ENCODE measurements at regions not wholly inside any gene's neighbourhood (a gene's known extent, or its start where the extent isn't known, plus 50 kb on each side); places are given as distances from the start of the nearest gene placed in this dataset.

DNA sequence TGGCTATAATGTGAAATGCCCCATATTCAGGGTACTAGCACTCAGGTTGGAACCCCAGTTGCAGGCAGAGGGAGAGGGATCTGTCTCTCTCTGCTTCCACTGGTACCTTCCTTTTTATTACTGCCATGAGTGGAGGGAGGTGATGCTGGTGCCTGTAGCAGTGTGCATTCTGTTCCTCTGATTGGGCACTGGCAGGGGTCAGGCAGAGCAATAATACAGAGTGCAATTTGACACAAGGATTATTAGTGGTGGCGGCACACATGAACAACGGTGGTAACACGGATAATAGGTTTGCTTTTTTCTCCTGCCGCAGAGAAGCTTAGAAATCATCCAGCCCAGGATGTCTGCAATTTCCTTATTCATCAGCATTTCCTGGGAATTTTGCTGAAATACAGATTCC, 525.7 kb downstream of the SLC4A3 start:
- no peak for DNase-seq (ENCODE audit: low spot score)
- FAIRE-seq: no peak
- TF ChIP-seq, protein P1, sequence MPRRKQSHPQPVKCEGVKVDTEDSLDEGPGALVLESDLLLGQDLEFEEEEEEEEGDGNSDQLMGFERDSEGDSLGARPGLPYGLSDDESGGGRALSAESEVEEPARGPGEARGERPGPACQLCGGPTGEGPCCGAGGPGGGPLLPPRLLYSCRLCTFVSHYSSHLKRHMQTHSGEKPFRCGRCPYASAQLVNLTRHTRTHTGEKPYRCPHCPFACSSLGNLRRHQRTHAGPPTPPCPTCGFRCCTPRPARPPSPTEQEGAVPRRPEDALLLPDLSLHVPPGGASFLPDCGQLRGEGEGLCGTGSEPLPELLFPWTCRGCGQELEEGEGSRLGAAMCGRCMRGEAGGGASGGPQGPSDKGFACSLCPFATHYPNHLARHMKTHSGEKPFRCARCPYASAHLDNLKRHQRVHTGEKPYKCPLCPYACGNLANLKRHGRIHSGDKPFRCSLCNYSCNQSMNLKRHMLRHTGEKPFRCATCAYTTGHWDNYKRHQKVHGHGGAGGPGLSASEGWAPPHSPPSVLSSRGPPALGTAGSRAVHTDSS (CRISPR knock-in tag; conservative IDR thresholded peaks at IDR 0.05): no peak
- TF ChIP-seq RXRB (CRISPR knock-in tag; IDR thresholded peaks at IDR 0.05; ENCODE audit: borderline replicate concordance): no peak
- TF ChIP-seq ZNF652 (CRISPR knock-in tag; IDR thresholded peaks at IDR 0.05; ENCODE audit: borderline replicate concordance, low read depth): no peak
- no peak for TF ChIP-seq ZKSCAN8 (CRISPR knock-in tag; IDR thresholded peaks at IDR 0.05; ENCODE audit: borderline replicate concordance)
- Histone ChIP-seq H3K4me1 (ENCODE audit: insufficient read depth, low read length) (no peaks in the 10 kb centered on the region), H3K4me2 (ENCODE audit: low read depth, low read length) (no peak overlapping the region), H3K79me2 (ENCODE audit: insufficient read depth, low read length) (no peaks in the 10 kb centered on the region), H3K36me3 (replicated peaks in 1 of 2; ENCODE audit: control insufficient read depth in 1 of 2, insufficient read depth in 2 of 2, low read length in 2 of 2) (no peaks in the 10 kb centered on the region), H3K9ac (ENCODE audit: insufficient read depth, low read depth, low read length) (no peak overlapping the region), H2AFZ (ENCODE audit: low read length) (no peak overlapping the region), H4K20me1 (ENCODE audit: insufficient read depth, low read length) (no peaks in the 10 kb centered on the region), H3K27me3 (ENCODE audit: control insufficient read depth in 1 of 2, insufficient read depth in 2 of 2, low read length in 2 of 2) (no peaks in the 10 kb centered on the region), H3K4me3 (replicated peaks in 1 of 3; ENCODE audit: insufficient read depth in 1 of 3, low read depth in 2 of 3, low read length in 3 of 3) (no peak overlapping the region), H3K9me3 (ENCODE audit: low read length) (no peaks in the 10 kb centered on the region), H3K27ac (ENCODE audit: extremely low read length, insufficient read depth, low read length) (no peak overlapping the region)
- WGBS (ENCODE audit: low lambda C conversion rate): 45% methylated on average over 4 of the region's 4 CpGs
- POLR2A ChIA-PET: no interaction called here
- CTCF ChIA-PET (ENCODE audit: low intra/inter-chr PET ratio, low total read pairs): no interaction called here
- no TSS peak for BruUV-seq (replicated peaks)
- in situ Hi-C loops (cut with HindIII; ENCODE audit: extremely low pct_ligation_motif_present, low pct_unique_long_range_greater_than_20kb): loop anchor here (25.0 kb wide), 1 partner anchor 1409 kb away; the partner anchor contains the start of gene EPHA4
- no peak for ATAC-seq
- intact Hi-C loops (cut with micrococcal nuclease; ENCODE audit: unreplicated experiment): no loop called here

DNA sequence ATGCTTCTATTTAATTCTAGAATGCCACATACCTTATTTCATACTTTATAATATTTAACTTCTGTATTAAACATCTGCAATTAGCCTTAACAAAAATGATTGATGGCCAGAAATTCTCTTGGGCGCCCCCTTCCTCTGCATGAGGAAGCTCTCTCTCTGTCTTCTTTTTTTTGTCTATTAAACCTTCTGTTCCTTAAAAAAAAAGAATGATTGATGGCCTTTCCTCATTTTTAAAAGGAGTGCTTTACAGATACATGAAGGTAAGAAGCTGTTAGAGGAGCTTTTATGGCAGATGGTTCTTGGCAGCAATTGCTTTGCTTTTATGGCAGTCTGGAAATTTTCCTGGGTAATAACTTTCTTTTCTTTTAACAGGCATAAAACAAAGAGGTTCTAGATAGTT, 526.9 kb downstream of the SLC4A3 start:
- Histone ChIP-seq H3K9me3 (ENCODE audit: low read length) (no peaks in the 10 kb centered on the region), H3K4me2 (ENCODE audit: low read depth, low read length) (no peak overlapping the region), H4K20me1 (ENCODE audit: insufficient read depth, low read length) (no peaks in the 10 kb centered on the region), H3K9ac (ENCODE audit: insufficient read depth, low read depth, low read length) (no peak overlapping the region), H3K79me2 (ENCODE audit: insufficient read depth, low read length) (no peaks in the 10 kb centered on the region), H2AFZ (ENCODE audit: low read length) (no peak overlapping the region), H3K4me3 (replicated peaks in 1 of 3; ENCODE audit: insufficient read depth in 1 of 3, low read depth in 2 of 3, low read length in 3 of 3) (no peak overlapping the region), H3K4me1 (ENCODE audit: insufficient read depth, low read length) (no peaks in the 10 kb centered on the region), H3K27ac (ENCODE audit: extremely low read length, insufficient read depth, low read length) (no peak overlapping the region), H3K36me3 (replicated peaks in 1 of 2; ENCODE audit: control insufficient read depth in 1 of 2, insufficient read depth in 2 of 2, low read length in 2 of 2) (no peaks in the 10 kb centered on the region), H3K27me3 (ENCODE audit: control insufficient read depth in 1 of 2, insufficient read depth in 2 of 2, low read length in 2 of 2) (no peaks in the 10 kb centered on the region)
- DNase-seq (ENCODE audit: low spot score) (no peak), FAIRE-seq (no peak), ATAC-seq (no peak)
- in situ Hi-C loops (cut with HindIII; ENCODE audit: extremely low pct_ligation_motif_present, low pct_unique_long_range_greater_than_20kb) (loop anchor here (25.0 kb wide), 1 partner anchor 1408 kb away; the partner anchor contains the start of gene EPHA4), intact Hi-C loops (cut with micrococcal nuclease; ENCODE audit: unreplicated experiment) (no loop called here)
- WGBS (ENCODE audit: low lambda C conversion rate): 12% methylated on average over 1 of the region's 1 CpG
- no TSS peak for BruUV-seq (replicated peaks)
- CTCF ChIA-PET (ENCODE audit: low intra/inter-chr PET ratio, low total read pairs): no interaction called here
- POLR2A ChIA-PET: no interaction called here
- TF ChIP-seq SNAPC2 (CRISPR knock-in tag; IDR thresholded peaks at IDR 0.05): no peak
- no peak for TF ChIP-seq KAT2B (IDR thresholded peaks at IDR 0.05; ENCODE audit: borderline replicate concordance, low read depth, low read length)
- no peak for TF ChIP-seq AGO1 (IDR thresholded peaks at IDR 0.05; ENCODE audit: low read depth, low read length, poor library complexity, severe bottlenecking)
- TF ChIP-seq ZC3H13 (CRISPR knock-in tag; IDR thresholded peaks at IDR 0.05): no peak
- no peak for TF ChIP-seq RBFOX2 (IDR thresholded peaks at IDR 0.05; ENCODE audit: low read depth, low read length)
- TF ChIP-seq RCOR2 (CRISPR knock-in tag; IDR thresholded peaks at IDR 0.05): no peak
- no peak for TF ChIP-seq ZNF432 (CRISPR knock-in tag; IDR thresholded peaks at IDR 0.05; ENCODE audit: borderline replicate concordance)
- TF ChIP-seq KDM1A (CRISPR knock-in tag; IDR thresholded peaks at IDR 0.05): no peak
- no peak for TF ChIP-seq ZBTB7B (CRISPR knock-in tag; IDR thresholded peaks at IDR 0.05)
- no peak for TF ChIP-seq ZBTB20 (CRISPR knock-in tag; IDR thresholded peaks at IDR 0.05; ENCODE audit: borderline replicate concordance, low read depth)
- no peak for TF ChIP-seq ZNF577 (CRISPR knock-in tag; IDR thresholded peaks at IDR 0.05; ENCODE audit: borderline replicate concordance, low read depth)
- no peak for TF ChIP-seq MIXL1 (CRISPR knock-in tag; IDR thresholded peaks at IDR 0.05)
- TF ChIP-seq, protein P2, sequence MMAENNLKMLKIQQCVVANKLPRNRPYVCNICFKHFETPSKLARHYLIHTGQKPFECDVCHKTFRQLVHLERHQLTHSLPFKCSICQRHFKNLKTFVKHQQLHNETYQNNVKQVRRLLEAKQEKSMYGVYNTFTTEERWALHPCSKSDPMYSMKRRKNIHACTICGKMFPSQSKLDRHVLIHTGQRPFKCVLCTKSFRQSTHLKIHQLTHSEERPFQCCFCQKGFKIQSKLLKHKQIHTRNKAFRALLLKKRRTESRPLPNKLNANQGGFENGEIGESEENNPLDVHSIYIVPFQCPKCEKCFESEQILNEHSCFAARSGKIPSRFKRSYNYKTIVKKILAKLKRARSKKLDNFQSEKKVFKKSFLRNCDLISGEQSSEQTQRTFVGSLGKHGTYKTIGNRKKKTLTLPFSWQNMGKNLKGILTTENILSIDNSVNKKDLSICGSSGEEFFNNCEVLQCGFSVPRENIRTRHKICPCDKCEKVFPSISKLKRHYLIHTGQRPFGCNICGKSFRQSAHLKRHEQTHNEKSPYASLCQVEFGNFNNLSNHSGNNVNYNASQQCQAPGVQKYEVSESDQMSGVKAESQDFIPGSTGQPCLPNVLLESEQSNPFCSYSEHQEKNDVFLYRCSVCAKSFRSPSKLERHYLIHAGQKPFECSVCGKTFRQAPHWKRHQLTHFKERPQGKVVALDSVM (CRISPR knock-in tag; IDR thresholded peaks at IDR 0.05): no peak
- no peak for TF ChIP-seq RBAK (CRISPR knock-in tag; IDR thresholded peaks at IDR 0.05)
- TF ChIP-seq ZNF713 (CRISPR knock-in tag; IDR thresholded peaks at IDR 0.05): no peak
